Stimulated activated effector memory CD8-positive, alpha-beta T cell treated with anti-CD3 and anti-CD28 coated beads, Interleukin-12 subunit alpha, Interleukin-12 subunit beta, amount 100 ng/mL, for 72 hours (primary cell): ENCODE measurements at regions not wholly inside any gene's neighbourhood (a gene's known extent, or its start where the extent isn't known, plus 50 kb on each side); places are given as distances from the start of the nearest gene placed in this dataset.

Experiments
- ATAC-seq: fragments of 150-1000 bp; cut with Tn5 transposase; 2 replicates; pipeline ENCODE4 v1.10.0; 2021
- DNase-seq, 2 donors: peaks; one replicate each; pipeline ENCODE4 v3.0.0; 2021 to 2022; ENCODE audit warnings: low spot score in 2 of 2
- H3K27ac Mint-ChIP-seq: one replicate; pipeline ENCODE4 v1.8.0; 2022; ENCODE audit warnings: mild to moderate bottlenecking, mixed read lengths
- H3K36me3 Mint-ChIP-seq: one replicate; pipeline ENCODE4 v1.8.0; 2022; ENCODE audit warnings: mild to moderate bottlenecking, mixed read lengths
- H3K4me1 Mint-ChIP-seq: one replicate; pipeline ENCODE4 v1.8.0; 2022; ENCODE audit warnings: mixed read lengths
- H3K4me3 Mint-ChIP-seq: one replicate; pipeline ENCODE4 v1.8.0; 2022; ENCODE audit warnings: mild to moderate bottlenecking, mixed read lengths
- H3K9me3 Mint-ChIP-seq: one replicate; pipeline ENCODE4 v1.8.0; 2022; ENCODE audit warnings: mixed read lengths

GRCh38 chr12:43028826-43029225, 439.3 kb upstream of the PRICKLE1 start:
- Mint-ChIP-seq H3K36me3 (no peaks in the 10 kb centered on the region), H3K4me1 (no peaks in the 10 kb centered on the region), H3K4me3 (no peak overlapping the region), H3K27ac (no peak overlapping the region), H3K9me3 (peaks cover 8% of the 10 kb centered on the region)
- DNase-seq (no peak), ATAC-seq (no peak)

DNA sequence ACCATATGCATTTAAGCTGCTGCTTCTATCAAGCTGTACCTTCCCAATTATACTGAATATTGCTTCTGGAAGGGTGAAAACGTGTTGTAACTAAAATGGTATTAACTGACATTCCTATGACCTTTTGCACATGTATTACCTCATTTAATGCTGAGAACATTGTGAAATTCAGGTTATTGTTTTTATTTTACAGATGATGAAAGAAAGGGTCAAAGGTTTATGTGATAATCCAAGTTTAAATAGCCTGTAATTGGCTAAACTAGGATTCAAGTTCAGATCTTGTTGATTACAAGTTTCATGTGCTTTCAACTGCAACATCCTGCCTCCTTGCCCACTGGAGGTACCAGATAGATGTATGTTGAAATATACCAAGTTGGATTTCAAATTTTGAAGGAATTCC, 433.3 kb upstream of the PRICKLE1 start:
- Mint-ChIP-seq H3K27ac (no peak overlapping the region), H3K36me3 (no peaks in the 10 kb centered on the region), H3K9me3 (no peaks in the 10 kb centered on the region), H3K4me1 (no peaks in the 10 kb centered on the region), H3K4me3 (no peak overlapping the region)
- ATAC-seq = no peak
- DNase-seq = no peak

GRCh38 chr12:43015090-43015737, 425.7 kb upstream of the PRICKLE1 start:
- Mint-ChIP-seq H3K4me3 (no peak overlapping the region), H3K36me3 (no peaks in the 10 kb centered on the region), H3K4me1 (no peaks in the 10 kb centered on the region), H3K9me3 (peaks cover 12% of the 10 kb centered on the region), H3K27ac (no peak overlapping the region)
- DNase-seq (no peak), ATAC-seq (no peak)

- no peak overlapping the region for H3K4me3 Mint-ChIP-seq
- no peaks in the 10 kb centered on the region for H3K36me3 Mint-ChIP-seq
- no peaks in the 10 kb centered on the region for H3K4me1 Mint-ChIP-seq
- DNase-seq (no peak), ATAC-seq (no peak)
- H3K9me3 Mint-ChIP-seq = peaks cover 15% of the 10 kb centered on the region
- H3K27ac Mint-ChIP-seq = no peak overlapping the region
These were observed 421.9 kb upstream of the PRICKLE1 start for GRCh38 chr12:43011383-43011926.

GRCh38 chr12:43009846-43010240, 420.3 kb upstream of the PRICKLE1 start:
- no peak for ATAC-seq
- no peak for DNase-seq
- H3K4me1 Mint-ChIP-seq = no peaks in the 10 kb centered on the region
- no peak overlapping the region for H3K4me3 Mint-ChIP-seq
- H3K9me3 Mint-ChIP-seq = peaks cover 10% of the 10 kb centered on the region
- H3K36me3 Mint-ChIP-seq = no peaks in the 10 kb centered on the region
- no peak overlapping the region for H3K27ac Mint-ChIP-seq

GRCh38 chr12:43008953-43009845, 419.7 kb upstream of the PRICKLE1 start:
- no peaks in the 10 kb centered on the region for H3K4me1 Mint-ChIP-seq
- ATAC-seq (no peak), DNase-seq (no peak)
- peaks cover 9% of the 10 kb centered on the region for H3K9me3 Mint-ChIP-seq
- no peak overlapping the region for H3K4me3 Mint-ChIP-seq
- H3K36me3 Mint-ChIP-seq = no peaks in the 10 kb centered on the region
- no peak overlapping the region for H3K27ac Mint-ChIP-seq

DNA sequence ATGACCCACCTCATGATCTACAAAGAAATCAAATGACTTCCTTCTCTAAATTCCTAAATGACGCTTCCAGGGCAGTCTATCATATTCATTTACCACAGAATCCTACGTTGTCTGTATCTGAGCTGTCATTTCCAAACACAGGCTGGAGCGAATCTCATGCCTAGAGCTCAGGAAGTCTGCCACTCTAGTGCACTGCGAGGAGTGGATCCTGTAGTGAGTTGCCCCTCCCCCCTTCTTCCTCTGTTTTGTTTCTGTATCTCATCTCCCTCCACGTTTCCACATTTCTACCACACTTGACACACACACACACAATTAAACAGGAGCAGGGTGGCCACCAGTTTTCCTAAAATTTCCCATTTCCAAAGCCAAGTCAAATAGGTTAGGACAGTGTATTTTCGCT, 415.4 kb upstream of the PRICKLE1 start:
- ATAC-seq (no peak), DNase-seq (no peak)
- Mint-ChIP-seq H3K4me1 (no peaks in the 10 kb centered on the region), H3K27ac (no peak overlapping the region), H3K36me3 (no peaks in the 10 kb centered on the region), H3K4me3 (no peak overlapping the region), H3K9me3 (peaks cover 3% of the 10 kb centered on the region)

- no peaks in the 10 kb centered on the region for H3K36me3 Mint-ChIP-seq
- DNase-seq (no peak), ATAC-seq (no peak)
- H3K9me3 Mint-ChIP-seq = peaks cover 3% of the 10 kb centered on the region
- H3K4me1 Mint-ChIP-seq = no peaks in the 10 kb centered on the region
- H3K27ac Mint-ChIP-seq = no peak overlapping the region
- H3K4me3 Mint-ChIP-seq = no peak overlapping the region
These were observed 414.6 kb upstream of the PRICKLE1 start for GRCh38 chr12:43004141-43004540.

- H3K27ac Mint-ChIP-seq = no peak overlapping the region
- DNase-seq = no peak
- no peaks in the 10 kb centered on the region for H3K4me1 Mint-ChIP-seq
- ATAC-seq = no peak
- H3K4me3 Mint-ChIP-seq = no peak overlapping the region
- H3K36me3 Mint-ChIP-seq = no peaks in the 10 kb centered on the region
- peaks cover 17% of the 10 kb centered on the region for H3K9me3 Mint-ChIP-seq
These were observed 407.4 kb upstream of the PRICKLE1 start for GRCh38 chr12:42996869-42997431.

GRCh38 chr12:42992826-42993225, 403.3 kb upstream of the PRICKLE1 start:
- H3K9me3 Mint-ChIP-seq = peaks cover 20% of the 10 kb centered on the region
- H3K36me3 Mint-ChIP-seq = no peaks in the 10 kb centered on the region
- DNase-seq (no peak), ATAC-seq (no peak)
- no peak overlapping the region for H3K27ac Mint-ChIP-seq
- no peaks in the 10 kb centered on the region for H3K4me1 Mint-ChIP-seq
- no peak overlapping the region for H3K4me3 Mint-ChIP-seq

DNA sequence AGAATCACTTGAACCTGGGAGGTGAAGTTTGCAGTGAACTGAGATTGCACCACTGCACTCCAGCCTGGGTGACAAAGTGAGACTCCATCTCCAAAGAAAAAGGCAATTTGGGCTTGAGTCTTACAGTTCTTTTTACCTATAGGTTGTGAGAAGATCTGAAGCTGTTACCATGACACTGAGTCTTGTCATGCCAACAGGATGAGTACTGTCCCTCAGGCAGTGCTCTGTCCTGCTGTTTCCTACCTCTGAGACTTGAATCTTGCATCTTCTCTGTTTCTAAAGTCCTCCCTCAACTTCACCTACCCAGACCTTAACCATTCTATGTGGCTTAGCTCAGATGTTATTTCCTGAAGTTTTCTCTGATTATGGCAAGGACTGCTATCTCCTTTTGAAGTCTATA, 400.8 kb upstream of the PRICKLE1 start:
- DNase-seq (no peak), ATAC-seq (no peak)
- Mint-ChIP-seq H3K4me3 (no peak overlapping the region), H3K36me3 (no peaks in the 10 kb centered on the region), H3K4me1 (no peaks in the 10 kb centered on the region), H3K9me3 (peaks cover 17% of the 10 kb centered on the region), H3K27ac (no peak overlapping the region)

- no peaks in the 10 kb centered on the region for H3K4me1 Mint-ChIP-seq
- no peak overlapping the region for H3K27ac Mint-ChIP-seq
- no peaks in the 10 kb centered on the region for H3K36me3 Mint-ChIP-seq
- DNase-seq (no peak), ATAC-seq (no peak)
- H3K4me3 Mint-ChIP-seq = no peak overlapping the region
- peaks cover 5% of the 10 kb centered on the region for H3K9me3 Mint-ChIP-seq
These were observed 397.7 kb upstream of the PRICKLE1 start for GRCh38 chr12:42987216-42987650.

DNA sequence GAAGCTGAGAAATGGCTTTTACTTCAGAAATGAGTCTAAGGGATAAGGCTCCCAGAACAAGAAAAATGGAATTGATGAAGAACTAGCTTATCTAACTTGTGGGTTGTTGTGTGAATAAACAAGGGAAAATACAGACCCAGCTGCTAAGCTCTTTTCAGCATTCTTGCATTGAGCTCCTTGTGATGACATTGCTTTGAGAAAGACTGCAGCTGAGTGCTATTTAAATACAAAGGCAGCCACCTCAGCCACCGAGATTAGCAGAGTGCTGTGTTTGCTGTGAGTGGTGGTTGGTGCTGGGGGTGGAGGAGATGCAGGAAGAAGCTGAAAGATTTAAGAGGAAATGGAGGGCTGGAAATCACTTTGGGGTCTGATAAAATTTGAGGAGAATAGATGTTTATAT, 396.0 kb upstream of the PRICKLE1 start:
- H3K4me3 Mint-ChIP-seq = no peak overlapping the region
- ATAC-seq = no peak
- H3K4me1 Mint-ChIP-seq = no peaks in the 10 kb centered on the region
- no peak for DNase-seq
- no peaks in the 10 kb centered on the region for H3K36me3 Mint-ChIP-seq
- no peak overlapping the region for H3K27ac Mint-ChIP-seq
- H3K9me3 Mint-ChIP-seq = peaks cover 2% of the 10 kb centered on the region

DNA sequence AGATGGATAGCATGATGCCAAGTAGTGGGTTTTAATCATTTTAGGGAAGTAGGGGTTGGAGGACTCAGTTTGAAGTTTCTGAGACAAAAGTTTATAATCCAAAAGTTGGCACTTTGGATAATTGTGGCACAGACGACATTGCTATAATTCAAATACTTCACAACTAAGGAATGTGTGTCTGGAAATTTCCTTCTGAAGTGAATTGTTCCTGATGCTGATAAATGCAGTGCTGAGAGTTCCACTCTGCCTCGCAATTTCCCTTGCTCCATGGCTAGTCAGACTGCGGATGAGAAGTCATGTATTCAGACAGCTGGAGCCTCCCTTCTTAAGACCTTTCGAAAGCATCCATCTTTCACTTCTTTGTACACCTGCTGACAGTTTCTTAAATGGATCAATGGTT, 393.3 kb upstream of the PRICKLE1 start:
- H3K9me3 Mint-ChIP-seq = peaks cover 5% of the 10 kb centered on the region
- no peak overlapping the region for H3K4me3 Mint-ChIP-seq
- DNase-seq = no peak
- H3K4me1 Mint-ChIP-seq = no peaks in the 10 kb centered on the region
- H3K36me3 Mint-ChIP-seq = no peaks in the 10 kb centered on the region
- no peak overlapping the region for H3K27ac Mint-ChIP-seq
- ATAC-seq = no peak

GRCh38 chr12:42981379-42981778, 391.8 kb upstream of the PRICKLE1 start:
- Mint-ChIP-seq H3K27ac (no peak overlapping the region), H3K9me3 (peaks cover 2% of the 10 kb centered on the region), H3K36me3 (no peaks in the 10 kb centered on the region), H3K4me1 (no peaks in the 10 kb centered on the region), H3K4me3 (no peak overlapping the region)
- no peak for DNase-seq
- no peak for ATAC-seq

GRCh38 chr12:42980441-42980840, 390.9 kb upstream of the PRICKLE1 start:
- no peaks in the 10 kb centered on the region for H3K36me3 Mint-ChIP-seq
- peaks cover 2% of the 10 kb centered on the region for H3K9me3 Mint-ChIP-seq
- ATAC-seq = no peak
- H3K4me1 Mint-ChIP-seq = no peaks in the 10 kb centered on the region
- no peak overlapping the region for H3K4me3 Mint-ChIP-seq
- no peak overlapping the region for H3K27ac Mint-ChIP-seq
- DNase-seq = no peak
